ENCODE measurements at regions not wholly inside any gene's neighbourhood (a gene's known extent, or its start where the extent isn't known, plus 50 kb on each side); places are given as distances from the start of the nearest gene placed in this dataset.

DNA sequence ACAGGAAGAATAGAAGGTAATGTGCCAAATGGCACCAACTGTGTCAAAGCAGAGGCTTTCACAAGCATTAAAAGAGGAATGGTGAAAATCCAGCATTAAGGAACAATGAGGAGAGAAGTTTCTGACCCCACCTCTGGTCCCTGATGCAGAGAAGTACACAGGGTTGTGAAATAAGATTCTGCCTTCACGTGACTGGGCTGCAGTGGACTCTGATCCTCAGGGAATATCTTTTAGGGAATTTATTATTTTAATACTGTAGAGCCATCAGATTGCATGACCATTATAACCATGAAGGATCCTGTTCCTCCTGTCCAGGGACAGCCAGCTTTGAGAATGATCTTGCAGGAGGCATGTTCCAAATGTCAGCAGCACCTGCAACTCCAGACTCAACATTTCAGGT is 74.4 kb upstream of the FAR1 start:
- TF ChIP-seq POLR2AphosphoS5 (IDR thresholded peaks at IDR 0.05), result no peak
- TF ChIP-seq, protein P1, sequence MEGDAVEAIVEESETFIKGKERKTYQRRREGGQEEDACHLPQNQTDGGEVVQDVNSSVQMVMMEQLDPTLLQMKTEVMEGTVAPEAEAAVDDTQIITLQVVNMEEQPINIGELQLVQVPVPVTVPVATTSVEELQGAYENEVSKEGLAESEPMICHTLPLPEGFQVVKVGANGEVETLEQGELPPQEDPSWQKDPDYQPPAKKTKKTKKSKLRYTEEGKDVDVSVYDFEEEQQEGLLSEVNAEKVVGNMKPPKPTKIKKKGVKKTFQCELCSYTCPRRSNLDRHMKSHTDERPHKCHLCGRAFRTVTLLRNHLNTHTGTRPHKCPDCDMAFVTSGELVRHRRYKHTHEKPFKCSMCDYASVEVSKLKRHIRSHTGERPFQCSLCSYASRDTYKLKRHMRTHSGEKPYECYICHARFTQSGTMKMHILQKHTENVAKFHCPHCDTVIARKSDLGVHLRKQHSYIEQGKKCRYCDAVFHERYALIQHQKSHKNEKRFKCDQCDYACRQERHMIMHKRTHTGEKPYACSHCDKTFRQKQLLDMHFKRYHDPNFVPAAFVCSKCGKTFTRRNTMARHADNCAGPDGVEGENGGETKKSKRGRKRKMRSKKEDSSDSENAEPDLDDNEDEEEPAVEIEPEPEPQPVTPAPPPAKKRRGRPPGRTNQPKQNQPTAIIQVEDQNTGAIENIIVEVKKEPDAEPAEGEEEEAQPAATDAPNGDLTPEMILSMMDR (IDR thresholded peaks at IDR 0.05), result no peak
